Activated B cell treated with CpG ODN at 0.5 μM for 24 hours (primary cell): ENCODE measurements at regions not wholly inside any gene's neighbourhood (a gene's known extent, or its start where the extent isn't known, plus 50 kb on each side); places are given as distances from the start of the nearest gene placed in this dataset.

Experiments used
- ATAC-seq: fragments of 200-7000 bp; cut with Tn5 transposase; one replicate; pipeline ENCODE4 v1.10.0; 2021; ENCODE audit warnings: low read depth, mild to moderate bottlenecking, moderate library complexity
- CTCF ChIA-PET: fragments of 350-600 bp; sonication (Branson Sonifier 250); formaldehyde crosslinking; loops from one replicate; lab custom pipeline; 2021; ENCODE audit warnings: antibody characterized with exemption; lab: Charles Lee
- POLR2A ChIA-PET: fragments of 350-600 bp; sonication (Branson Sonifier 250); formaldehyde crosslinking; loops from one replicate; lab custom pipeline; 2021; ENCODE audit warnings: antibody characterized with exemption; lab: Charles Lee
- DNase-seq: peaks from one replicate; pipeline ENCODE4 v3.0.0; 2022
- H3K27ac Mint-ChIP-seq: one replicate; pipeline ENCODE4 v1.8.0; 2020; ENCODE audit warnings: mixed read lengths
- H3K27me3 Mint-ChIP-seq: one replicate; pipeline ENCODE4 v1.8.0; 2021; ENCODE audit warnings: mixed read lengths
- H3K36me3 Mint-ChIP-seq: one replicate; pipeline ENCODE4 v1.8.0; 2021; ENCODE audit warnings: low read depth, mixed read lengths
- H3K4me1 Mint-ChIP-seq: one replicate; pipeline ENCODE4 v1.8.0; 2021; ENCODE audit warnings: mixed read lengths
- H3K4me3 Mint-ChIP-seq: one replicate; pipeline ENCODE4 v1.8.0; 2020; ENCODE audit warnings: mild to moderate bottlenecking, mixed read lengths
- H3K9me3 Mint-ChIP-seq: one replicate; pipeline ENCODE4 v1.8.0; 2020; ENCODE audit warnings: mixed read lengths
- CTCF ChIP-seq: fragments of 200-600 bp; IDR thresholded peaks from one replicate; pipeline ENCODE4 v1.8.0; 2022; ENCODE audit warnings: antibody characterized with exemption, mild to moderate bottlenecking
- intact Hi-C: fragments of 100-400 bp; cut with micrococcal nuclease; formaldehyde crosslinking; loops from one replicate; pipeline ENCODE4 v1.15.1; 2024

GRCh38 chr2:58739033-58739432 lies 497.9 kb upstream of the FANCL start:
- Mint-ChIP-seq H3K27me3 (no peaks in the 10 kb centered on the region), H3K4me3 (no peak overlapping the region), H3K9me3 (no peaks in the 10 kb centered on the region), H3K4me1 (peaks cover 3% of the 10 kb centered on the region), H3K36me3 (no peaks in the 10 kb centered on the region), H3K27ac (no peak overlapping the region)
- TF ChIP-seq CTCF = no peak
- ChIA-PET CTCF (no interaction called here), POLR2A (no interaction called here)
- no peak for DNase-seq
- ATAC-seq = no peak
- intact Hi-C loops = no loop called here

- intact Hi-C loops = no loop called here
- CTCF ChIA-PET = no interaction called here
- no peak overlapping the region for H3K4me3 Mint-ChIP-seq
- POLR2A ChIA-PET = no interaction called here
- no peak for TF ChIP-seq CTCF
- no peak for DNase-seq
- no peak overlapping the region for H3K27ac Mint-ChIP-seq
- H3K4me1 Mint-ChIP-seq = no peaks in the 10 kb centered on the region
- no peak for ATAC-seq
- no peaks in the 10 kb centered on the region for H3K9me3 Mint-ChIP-seq
- no peaks in the 10 kb centered on the region for H3K36me3 Mint-ChIP-seq
- no peaks in the 10 kb centered on the region for H3K27me3 Mint-ChIP-seq
Measured at GRCh38 chr2:58734365-58734764, 493.2 kb upstream of the FANCL start.

GRCh38 chr2:58732999-58733398 lies 491.9 kb upstream of the FANCL start:
- Mint-ChIP-seq H3K9me3 (no peaks in the 10 kb centered on the region), H3K4me3 (no peak overlapping the region), H3K36me3 (no peaks in the 10 kb centered on the region), H3K27me3 (no peaks in the 10 kb centered on the region), H3K4me1 (no peaks in the 10 kb centered on the region), H3K27ac (no peak overlapping the region)
- no peak for DNase-seq
- TF ChIP-seq CTCF = no peak
- intact Hi-C loops = no loop called here
- POLR2A ChIA-PET = no interaction called here
- ATAC-seq = no peak
- CTCF ChIA-PET = no interaction called here

- Mint-ChIP-seq H3K27ac (no peak overlapping the region), H3K9me3 (no peaks in the 10 kb centered on the region), H3K36me3 (no peaks in the 10 kb centered on the region), H3K27me3 (no peaks in the 10 kb centered on the region), H3K4me3 (no peak overlapping the region), H3K4me1 (no peaks in the 10 kb centered on the region)
- intact Hi-C loops = no loop called here
- no peak for TF ChIP-seq CTCF
- DNase-seq (no peak), ATAC-seq (no peak)
- ChIA-PET CTCF (no interaction called here), POLR2A (no interaction called here)
Measured at GRCh38 chr2:58731488-58731869, 490.4 kb upstream of the FANCL start.

GRCh38 chr2:58730764-58731487 lies 489.8 kb upstream of the FANCL start:
- H3K4me1 Mint-ChIP-seq = no peaks in the 10 kb centered on the region
- intact Hi-C loops = no loop called here
- H3K9me3 Mint-ChIP-seq = no peaks in the 10 kb centered on the region
- TF ChIP-seq CTCF = no peak
- H3K27me3 Mint-ChIP-seq = no peaks in the 10 kb centered on the region
- no peaks in the 10 kb centered on the region for H3K36me3 Mint-ChIP-seq
- DNase-seq (no peak), ATAC-seq (no peak)
- ChIA-PET POLR2A (no interaction called here), CTCF (no interaction called here)
- no peak overlapping the region for H3K4me3 Mint-ChIP-seq
- no peak overlapping the region for H3K27ac Mint-ChIP-seq
